ENCODE measurements at regions not wholly inside any gene's neighbourhood (a gene's known extent, or its start where the extent isn't known, plus 50 kb on each side); places are given as distances from the start of the nearest gene placed in this dataset.

- no peaks in the 10 kb centered on the region for H3K36me3 ChIP-seq
- peaks cover 18% of the 10 kb centered on the region for H3K9me3 ChIP-seq
- H3K4me3 ChIP-seq: no peak overlapping the region
- TF ChIP-seq, protein P1, sequence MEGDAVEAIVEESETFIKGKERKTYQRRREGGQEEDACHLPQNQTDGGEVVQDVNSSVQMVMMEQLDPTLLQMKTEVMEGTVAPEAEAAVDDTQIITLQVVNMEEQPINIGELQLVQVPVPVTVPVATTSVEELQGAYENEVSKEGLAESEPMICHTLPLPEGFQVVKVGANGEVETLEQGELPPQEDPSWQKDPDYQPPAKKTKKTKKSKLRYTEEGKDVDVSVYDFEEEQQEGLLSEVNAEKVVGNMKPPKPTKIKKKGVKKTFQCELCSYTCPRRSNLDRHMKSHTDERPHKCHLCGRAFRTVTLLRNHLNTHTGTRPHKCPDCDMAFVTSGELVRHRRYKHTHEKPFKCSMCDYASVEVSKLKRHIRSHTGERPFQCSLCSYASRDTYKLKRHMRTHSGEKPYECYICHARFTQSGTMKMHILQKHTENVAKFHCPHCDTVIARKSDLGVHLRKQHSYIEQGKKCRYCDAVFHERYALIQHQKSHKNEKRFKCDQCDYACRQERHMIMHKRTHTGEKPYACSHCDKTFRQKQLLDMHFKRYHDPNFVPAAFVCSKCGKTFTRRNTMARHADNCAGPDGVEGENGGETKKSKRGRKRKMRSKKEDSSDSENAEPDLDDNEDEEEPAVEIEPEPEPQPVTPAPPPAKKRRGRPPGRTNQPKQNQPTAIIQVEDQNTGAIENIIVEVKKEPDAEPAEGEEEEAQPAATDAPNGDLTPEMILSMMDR (IDR thresholded peaks at IDR 0.05): no peak
- no peak for TF ChIP-seq POLR2AphosphoS5 (IDR thresholded peaks at IDR 0.05)
- no peak for TF ChIP-seq POLR2A (IDR thresholded peaks at IDR 0.05)
- TF ChIP-seq EP300 (IDR thresholded peaks at IDR 0.05): no peak
- 79% methylated on average over 2 of the region's 2 CpGs for WGBS
- no peaks in the 10 kb centered on the region for H3K4me1 ChIP-seq
- H3K27me3 ChIP-seq: no peaks in the 10 kb centered on the region
- no peak for DNase-seq (ENCODE audit: low spot score in 2 of 2)
- H3K27ac ChIP-seq: no peak overlapping the region
Measured at GRCh38 chr12:73414926-73415325, 1122.7 kb upstream of the ATXN7L3B start.

- TF ChIP-seq POLR2A (IDR thresholded peaks at IDR 0.05) (no peak), POLR2AphosphoS5 (IDR thresholded peaks at IDR 0.05) (no peak), EP300 (IDR thresholded peaks at IDR 0.05) (no peak)
- TF ChIP-seq, protein P1 (IDR thresholded peaks at IDR 0.05): no peak
- no peak for DNase-seq (ENCODE audit: low spot score in 2 of 2)
- Histone ChIP-seq H3K27me3 (no peaks in the 10 kb centered on the region), H3K36me3 (no peaks in the 10 kb centered on the region), H3K9me3 (peaks cover 22% of the 10 kb centered on the region), H3K4me1 (no peaks in the 10 kb centered on the region), H3K27ac (no peak overlapping the region), H3K4me3 (no peak overlapping the region)
Measured at GRCh38 chr12:73418541-73418940, 1119.1 kb upstream of the ATXN7L3B start.

GRCh38 chr12:73421832-73422231 lies 1115.8 kb upstream of the ATXN7L3B start:
- H3K4me1 ChIP-seq: no peaks in the 10 kb centered on the region

GRCh38 chr12:73424484-73424883 lies 1113.2 kb upstream of the ATXN7L3B start:
- WGBS: 65% methylated on average over 2 of the region's 2 CpGs

More at GRCh38 chr12:73421832-73422231, 1115.8 kb upstream of the ATXN7L3B start:
- WGBS: 68% methylated on average over 5 of the region's 5 CpGs
- TF ChIP-seq POLR2A (IDR thresholded peaks at IDR 0.05): no peak
- no peak for TF ChIP-seq POLR2AphosphoS5 (IDR thresholded peaks at IDR 0.05)
- TF ChIP-seq, protein P1 (IDR thresholded peaks at IDR 0.05): no peak
- no peak for TF ChIP-seq EP300 (IDR thresholded peaks at IDR 0.05)
- DNase-seq (ENCODE audit: low spot score in 2 of 2): no peak
- Histone ChIP-seq H3K27me3 (no peaks in the 10 kb centered on the region), H3K27ac (no peak overlapping the region), H3K36me3 (no peaks in the 10 kb centered on the region), H3K4me3 (no peak overlapping the region), H3K9me3 (peaks cover 19% of the 10 kb centered on the region)

DNA sequence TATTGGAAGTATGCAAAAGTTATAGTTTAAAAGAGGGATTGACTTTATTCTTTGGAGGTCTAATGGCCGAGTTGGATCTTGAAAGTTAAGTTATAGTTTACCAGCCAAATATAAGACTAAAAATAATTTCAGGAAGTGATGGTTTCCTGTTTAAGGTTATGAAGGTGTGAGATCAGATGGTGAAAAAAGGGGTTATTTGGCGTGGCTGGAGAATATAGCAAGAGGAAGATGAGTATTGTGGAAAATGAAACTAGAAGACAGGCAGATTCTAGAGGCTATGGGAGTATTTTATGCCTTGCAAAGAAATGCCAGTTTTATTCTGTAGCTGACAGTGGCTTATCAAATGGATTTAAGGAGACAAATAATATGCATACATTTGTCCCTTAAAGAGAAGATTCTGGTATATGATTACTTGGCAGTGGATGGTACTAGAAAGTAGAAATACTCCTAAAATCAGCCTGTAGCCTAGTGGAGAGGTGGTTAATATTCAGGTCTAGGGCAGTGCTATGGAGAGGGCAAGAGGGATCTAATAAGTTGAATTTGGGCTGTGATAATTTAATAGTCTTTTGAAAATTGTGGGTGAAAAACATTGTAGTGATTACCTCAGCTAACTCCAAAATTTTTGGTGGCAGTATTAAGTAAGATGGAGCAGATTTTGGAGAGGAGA lies 1091.8 kb upstream of the ATXN7L3B start:
- Histone ChIP-seq H3K27ac (no peak overlapping the region), H3K27me3 (no peaks in the 10 kb centered on the region), H3K4me3 (no peak overlapping the region), H3K4me1 (no peaks in the 10 kb centered on the region), H3K9me3 (no peaks in the 10 kb centered on the region), H3K36me3 (no peaks in the 10 kb centered on the region)
- WGBS: 67% methylated on average over 2 of the region's 2 CpGs
- DNase-seq (ENCODE audit: low spot score in 2 of 2): no peak
- TF ChIP-seq, protein P1 (IDR thresholded peaks at IDR 0.05): no peak
- TF ChIP-seq EP300 (IDR thresholded peaks at IDR 0.05) (no peak), POLR2AphosphoS5 (IDR thresholded peaks at IDR 0.05) (no peak), POLR2A (IDR thresholded peaks at IDR 0.05) (no peak)

More at GRCh38 chr12:73424484-73424883, 1113.2 kb upstream of the ATXN7L3B start:
- H3K9me3 ChIP-seq: peaks cover 19% of the 10 kb centered on the region
- TF ChIP-seq POLR2AphosphoS5 (IDR thresholded peaks at IDR 0.05): no peak
- TF ChIP-seq EP300 (IDR thresholded peaks at IDR 0.05): no peak
- TF ChIP-seq, protein P1 (IDR thresholded peaks at IDR 0.05): no peak
- TF ChIP-seq POLR2A (IDR thresholded peaks at IDR 0.05): no peak
- H3K36me3 ChIP-seq: no peaks in the 10 kb centered on the region
- H3K4me3 ChIP-seq: no peak overlapping the region
- H3K27me3 ChIP-seq: no peaks in the 10 kb centered on the region
- DNase-seq (ENCODE audit: low spot score in 2 of 2): no peak
- no peak overlapping the region for H3K27ac ChIP-seq
- no peaks in the 10 kb centered on the region for H3K4me1 ChIP-seq

Measured in suprapubic skin (tissue), 4 donors.